NCI-H2196 treated with DMSO at 0.1 percent for 48 hours (cell line): ENCODE measurements at regions not wholly inside any gene's neighbourhood (a gene's known extent, or its start where the extent isn't known, plus 50 kb on each side); places are given as distances from the start of the nearest gene placed in this dataset.

Experiments used
- DNase-seq: peaks from one replicate; lab custom pipeline; 2025; ENCODE audit not compliant: unreplicated experiment; lab: John Stamatoyannopoulos, UW

DNA sequence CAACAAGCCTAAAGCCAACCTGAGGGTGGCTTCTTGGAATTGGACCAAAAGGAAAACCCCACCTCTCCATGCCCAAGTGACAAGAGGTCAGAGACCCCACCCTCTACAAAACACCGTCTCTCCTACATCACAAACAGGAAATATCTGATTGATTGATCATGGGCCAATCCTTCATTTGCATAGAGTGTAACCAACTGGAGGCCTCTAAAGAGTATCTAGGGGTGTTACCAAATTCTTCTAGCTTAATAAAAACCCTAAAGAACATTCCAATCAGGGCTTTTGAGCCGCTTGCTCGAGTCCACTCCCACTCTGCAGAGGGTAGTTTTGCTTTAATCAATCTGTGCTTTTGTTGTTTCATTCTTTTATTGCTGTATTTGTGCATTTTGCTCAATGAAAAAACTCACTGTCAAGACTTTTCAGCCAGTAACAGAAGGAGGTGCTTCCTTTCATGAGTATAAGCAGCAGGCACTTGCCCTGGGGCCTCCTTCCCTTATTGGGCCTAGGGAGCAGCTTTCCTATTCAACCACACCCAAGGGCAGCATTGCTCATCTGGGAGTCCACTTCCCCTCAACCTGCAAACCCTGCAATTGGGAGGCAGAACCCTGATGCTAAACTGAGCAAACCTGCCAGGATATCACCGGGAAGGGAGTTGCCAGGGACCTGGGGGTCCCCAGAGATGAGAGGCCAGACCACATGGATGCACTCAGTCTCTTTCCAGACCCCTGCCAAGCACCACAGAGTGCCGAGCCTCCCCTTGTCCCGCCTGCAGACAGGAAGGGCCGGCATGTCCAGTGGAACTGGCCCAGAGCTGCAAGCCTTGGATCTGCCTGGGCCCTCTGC lies 154.3 kb upstream of the VSTM2B start:
- no peak for DNase-seq

DNA sequence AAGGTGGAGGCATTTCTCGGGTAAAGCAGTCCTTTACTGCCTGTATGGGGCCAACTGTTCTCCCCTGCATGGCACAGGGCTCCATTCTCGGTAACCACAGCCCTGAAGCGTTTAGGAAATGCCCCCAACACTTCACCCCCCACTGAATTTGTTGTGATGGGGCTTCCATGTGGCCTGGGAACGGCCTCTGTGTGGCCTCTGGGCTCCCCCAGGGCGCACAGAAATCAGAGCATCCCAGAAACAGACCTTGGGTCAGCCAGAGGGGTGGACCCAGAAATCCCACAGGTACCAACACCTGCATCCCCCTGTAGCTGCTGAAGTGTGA lies 153.7 kb upstream of the VSTM2B start:
- DNase-seq = no peak

DNA sequence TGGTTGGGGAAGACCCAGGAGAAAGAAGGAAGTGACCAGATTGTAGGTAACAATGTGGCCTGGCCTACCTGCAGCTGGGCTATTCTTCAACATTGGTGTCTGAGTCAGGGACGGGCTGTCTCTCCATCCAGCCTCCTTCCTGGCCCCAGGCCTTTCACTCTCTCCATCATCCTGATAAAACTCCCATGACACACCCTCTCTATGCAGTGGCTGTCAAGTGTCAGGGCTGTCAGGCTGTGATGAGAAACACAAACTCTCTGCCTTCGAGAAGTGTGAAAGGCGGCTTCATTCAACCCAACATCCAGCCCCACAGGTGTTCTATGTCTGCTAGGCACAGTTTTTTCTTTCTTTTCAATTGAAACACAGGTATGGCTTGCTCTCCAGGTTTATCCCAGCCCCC lies 153.3 kb upstream of the VSTM2B start:
- no peak for DNase-seq

DNA sequence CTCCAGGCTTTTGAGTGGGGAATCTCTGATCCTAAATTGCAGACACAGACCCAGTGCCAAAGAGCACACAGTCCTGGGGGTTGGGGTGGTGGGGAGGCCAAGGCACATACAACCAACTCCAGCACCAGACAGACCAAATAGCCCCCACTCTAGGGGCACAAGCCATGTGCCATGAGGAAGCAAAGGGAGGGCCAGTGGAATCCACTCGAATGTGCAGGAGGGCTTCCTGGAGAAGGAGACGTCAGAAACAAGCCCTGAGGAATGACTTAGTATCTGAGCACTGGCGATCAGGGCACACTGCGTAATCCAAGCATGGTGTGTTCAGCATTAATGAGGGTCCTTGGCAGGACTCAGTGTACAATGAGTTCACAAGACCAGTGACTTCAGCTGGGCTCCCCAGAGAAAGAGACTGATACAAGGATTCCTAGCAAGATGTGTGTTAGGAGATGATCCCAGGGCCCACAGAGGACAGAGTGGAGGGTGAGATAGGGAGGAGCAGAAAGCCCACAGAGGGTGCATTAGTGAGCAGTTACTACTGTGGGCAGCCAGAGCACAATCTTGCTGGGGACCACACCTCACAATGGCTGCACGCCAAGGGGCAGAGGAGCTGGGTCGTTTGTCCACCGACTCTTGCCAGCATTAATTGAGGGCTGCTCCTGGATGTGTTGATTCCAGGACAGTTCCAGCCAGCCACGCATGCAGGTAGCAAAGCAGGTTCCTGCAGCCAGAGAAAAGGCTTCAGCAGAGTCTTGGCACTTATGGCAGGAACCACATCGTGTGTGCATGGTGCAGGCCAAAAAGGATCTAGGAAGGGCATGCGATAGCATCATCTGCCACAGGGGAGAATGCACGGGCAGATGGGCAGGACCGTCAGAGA lies 152.6 kb upstream of the VSTM2B start:
- DNase-seq = no peak

DNA sequence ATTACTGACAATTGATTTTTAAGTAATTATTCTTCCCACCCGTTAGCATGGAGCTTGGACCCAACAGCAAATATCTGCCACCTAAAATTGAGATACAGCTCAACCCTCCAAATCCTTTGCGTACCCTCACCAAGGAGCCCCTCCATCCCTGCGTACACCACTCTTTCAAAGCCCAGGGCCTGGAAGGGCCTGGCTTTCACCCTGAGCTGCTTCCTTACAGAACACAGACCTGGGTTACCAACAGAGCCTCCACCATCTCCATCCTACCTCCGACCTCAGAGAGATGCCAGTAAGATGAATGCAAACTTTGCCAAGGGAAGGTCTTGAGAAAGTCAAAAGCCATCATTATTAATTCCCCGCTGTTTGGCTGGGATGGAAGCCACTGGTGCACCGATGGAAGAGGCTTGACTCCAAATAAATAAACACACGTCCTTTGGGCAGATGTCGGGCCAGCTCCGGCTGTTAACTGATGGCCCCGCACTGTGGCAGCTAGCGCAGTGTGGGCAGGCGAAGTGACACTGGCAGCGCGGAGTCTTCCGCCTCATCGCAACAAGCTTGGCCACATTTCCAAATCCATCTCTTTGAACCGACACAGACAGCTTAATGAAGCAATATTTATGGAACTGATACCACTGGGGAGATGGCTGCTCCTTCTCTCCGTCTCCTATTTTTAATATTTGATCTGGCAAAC lies 150.2 kb upstream of the VSTM2B start:
- DNase-seq = no peak

DNA sequence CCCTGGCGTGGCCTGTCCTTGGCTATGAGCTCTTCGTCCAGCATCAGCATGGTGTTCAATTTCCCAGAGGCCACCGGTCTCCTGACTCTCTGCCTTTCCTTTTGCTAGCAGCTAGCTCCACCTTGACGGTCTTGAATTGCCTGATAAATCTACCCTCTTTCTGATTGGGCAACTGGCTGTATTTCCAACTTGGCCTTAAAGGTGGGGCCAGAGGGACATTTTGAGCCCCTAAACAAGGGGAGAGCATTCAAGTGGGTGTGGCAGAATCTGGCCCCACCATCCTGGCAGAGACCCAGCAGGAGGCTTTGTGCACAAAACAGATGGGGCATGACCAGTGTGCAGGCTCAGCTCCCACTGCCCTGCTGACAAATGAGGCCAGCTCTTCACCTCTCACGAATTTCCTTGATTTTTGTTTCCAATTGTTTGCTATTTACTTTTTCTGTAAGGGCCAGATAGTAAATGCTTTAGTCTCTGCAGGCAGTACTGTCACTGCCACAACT lies 148.9 kb upstream of the VSTM2B start:
- DNase-seq = no peak

DNA sequence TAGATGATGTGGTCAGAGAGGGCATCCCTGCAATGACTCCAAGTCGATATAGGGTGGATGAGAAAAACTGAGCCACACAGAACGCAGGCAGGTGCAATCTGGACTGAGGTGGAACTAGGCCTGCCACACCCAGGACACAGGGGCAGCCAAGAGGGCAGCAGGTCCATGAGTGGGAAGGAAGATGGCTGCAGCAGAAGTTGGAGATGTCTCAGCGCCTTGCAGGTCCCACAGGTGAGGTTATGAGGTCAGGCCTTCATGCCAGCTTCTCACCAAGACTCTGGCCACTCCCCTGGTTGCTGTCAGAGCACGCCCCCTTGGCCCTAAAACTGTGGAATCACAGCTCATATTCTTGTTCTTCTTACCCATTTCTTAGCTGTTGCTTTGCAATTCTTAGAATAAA lies 147.7 kb upstream of the VSTM2B start:
- DNase-seq = no peak

DNA sequence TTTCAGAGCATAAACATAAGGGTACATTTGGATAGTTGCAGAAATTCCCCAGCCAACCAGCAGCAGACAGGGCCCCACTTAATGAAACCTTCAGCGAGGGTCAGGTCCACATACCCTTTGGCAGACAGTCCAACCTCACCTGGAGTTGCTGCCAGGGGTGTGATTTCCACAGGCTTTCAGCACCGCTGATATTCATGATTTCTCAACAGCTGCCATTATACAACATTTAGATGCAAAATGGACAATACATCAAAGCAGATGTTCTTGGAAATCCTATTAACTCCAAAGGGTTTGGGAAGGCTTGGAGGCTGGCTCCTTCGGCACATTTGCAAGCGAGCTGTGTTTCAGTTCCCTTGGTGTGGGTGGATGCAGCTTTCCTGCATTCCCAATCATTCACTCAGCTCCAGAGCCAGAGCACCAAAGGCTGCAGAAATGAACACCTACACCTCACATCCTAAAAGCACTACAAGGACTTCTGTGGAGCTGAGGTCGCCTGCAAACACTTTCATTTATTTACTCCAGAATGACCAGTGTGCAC lies 147.2 kb upstream of the VSTM2B start:
- no peak for DNase-seq

DNA sequence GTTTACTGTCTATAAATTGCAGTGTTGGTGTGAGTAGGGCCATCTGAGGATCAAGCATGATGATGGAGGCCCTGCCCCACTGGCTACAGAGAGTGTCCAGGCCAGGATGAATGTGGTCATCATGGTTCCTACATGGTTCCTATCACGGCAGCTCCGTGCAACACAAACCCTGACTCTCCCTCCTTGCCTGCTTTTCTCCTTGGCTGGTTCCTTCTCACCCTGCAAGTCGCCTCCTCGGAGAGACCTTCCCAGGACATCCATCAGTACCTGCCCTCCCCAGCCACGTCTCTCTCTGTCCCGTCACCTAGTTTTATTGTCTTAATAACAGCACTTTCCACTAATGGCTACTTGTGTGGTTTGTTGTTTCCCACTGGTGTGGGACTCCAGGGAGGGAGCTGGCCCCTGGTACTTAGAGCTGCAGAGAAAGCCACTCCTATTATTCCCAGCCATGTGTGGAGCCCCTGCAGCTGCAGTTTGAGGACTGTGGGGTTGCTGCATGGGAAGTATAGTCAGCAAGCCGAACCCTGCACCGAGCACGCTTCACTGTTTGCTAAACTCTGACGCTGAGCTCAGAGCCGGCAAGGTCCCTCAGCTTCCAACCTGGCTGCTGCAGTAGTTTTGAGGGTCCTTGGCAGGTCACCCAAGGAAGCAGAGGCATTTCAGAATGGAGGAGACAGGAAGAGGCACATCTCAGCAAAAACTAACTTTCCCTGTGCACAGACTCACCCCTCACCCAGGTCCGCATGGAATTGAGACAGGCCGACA lies 146.4 kb upstream of the VSTM2B start:
- DNase-seq = no peak

DNA sequence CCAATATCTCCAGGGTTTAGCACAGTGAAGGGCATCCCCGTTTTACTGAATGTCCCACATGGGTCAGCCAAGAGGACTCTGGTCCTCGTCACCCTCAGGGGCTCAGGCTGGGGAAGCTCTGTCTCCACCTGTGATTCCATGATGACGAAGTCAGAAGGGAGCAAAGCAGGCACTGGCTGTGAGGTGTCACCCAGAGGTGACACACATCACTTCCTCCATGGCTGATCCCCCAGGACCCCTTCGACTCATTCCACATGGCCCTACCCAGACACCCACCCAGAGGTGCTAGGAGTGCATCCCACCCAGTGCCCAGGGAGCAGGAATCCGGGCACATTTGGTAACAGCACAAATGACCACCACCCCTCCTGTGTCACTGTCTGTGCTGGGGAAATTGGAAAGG lies 145.2 kb upstream of the VSTM2B start:
- DNase-seq = no peak

DNA sequence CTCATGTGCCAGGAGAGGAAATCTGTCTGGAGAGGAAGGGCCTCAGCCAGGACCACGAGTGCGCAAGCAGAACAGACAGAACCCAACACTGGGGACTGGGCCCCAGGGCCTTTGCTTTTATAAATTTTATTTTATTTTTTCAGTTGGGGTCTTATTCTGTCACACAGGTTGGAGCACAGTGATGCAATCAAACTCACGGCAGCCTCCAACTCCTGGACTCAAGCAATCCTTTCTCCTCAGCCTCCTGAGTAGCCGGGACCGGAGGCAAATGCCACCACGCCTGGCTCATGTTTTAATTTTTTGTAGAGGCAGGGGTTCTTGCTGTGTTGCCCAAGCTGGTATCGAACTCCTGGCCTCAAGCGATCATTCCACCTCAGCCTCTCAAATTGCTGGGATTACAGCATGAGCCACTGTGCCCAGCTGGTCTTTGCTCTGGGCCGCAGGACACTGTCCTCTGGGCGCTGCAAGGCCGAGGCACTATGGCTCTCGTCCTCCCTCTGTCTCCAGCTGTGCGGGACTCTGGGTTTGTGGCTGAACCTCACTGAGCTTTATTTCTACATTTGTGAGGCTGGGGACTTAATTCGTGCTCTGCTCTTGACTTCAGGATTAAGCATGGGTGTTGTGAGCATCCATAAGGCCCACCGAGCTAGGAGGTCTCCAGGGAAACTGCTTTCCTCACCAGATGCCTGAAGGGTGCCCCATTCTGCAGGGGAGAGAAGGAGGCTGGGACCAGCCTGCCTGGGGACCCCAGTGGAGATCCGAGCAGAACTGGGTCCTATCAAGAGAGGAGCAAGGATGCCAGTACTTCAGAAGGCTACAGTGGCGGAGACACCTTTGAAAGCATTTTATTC lies 144.2 kb upstream of the VSTM2B start:
- DNase-seq = no peak

DNA sequence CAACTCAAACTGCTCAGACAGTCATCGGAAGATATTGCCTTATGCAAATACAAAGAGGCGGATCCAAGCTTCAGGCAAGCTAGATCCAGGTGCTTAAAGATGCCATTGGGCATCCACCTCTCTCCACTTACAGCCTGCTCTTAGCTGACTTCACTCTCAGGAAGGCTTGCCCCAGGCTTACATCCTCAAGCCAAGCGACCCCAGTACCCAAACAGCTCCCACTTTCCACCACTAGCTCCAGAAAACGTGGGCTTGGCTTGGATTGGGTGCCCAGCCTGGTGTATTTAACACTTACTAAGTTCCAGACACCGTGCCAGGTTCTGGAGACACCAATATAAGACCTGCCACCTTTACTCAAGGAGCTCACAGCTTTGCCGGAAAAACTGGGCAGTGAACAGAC lies 142.1 kb upstream of the VSTM2B start:
- no peak for DNase-seq

DNA sequence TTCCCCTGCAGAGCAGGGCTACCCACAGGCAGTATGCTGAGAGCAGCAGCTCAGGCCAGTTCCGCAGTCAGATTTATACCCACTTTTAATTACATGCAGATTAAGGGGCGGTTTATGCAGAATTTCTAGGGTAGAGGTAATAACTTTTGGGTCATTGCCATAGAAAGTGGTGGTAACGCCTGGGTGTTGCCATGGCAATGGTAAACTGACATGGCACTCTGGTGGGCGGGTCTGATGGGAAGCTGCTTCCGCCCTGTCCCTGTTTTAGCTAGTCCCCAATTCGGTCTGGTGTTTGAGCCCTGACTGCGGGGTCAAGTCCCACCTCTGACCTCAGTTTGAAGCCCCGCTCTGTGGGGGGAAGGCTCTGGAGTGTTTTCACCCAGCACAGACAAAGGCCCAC lies 141.1 kb upstream of the VSTM2B start:
- no peak for DNase-seq

DNA sequence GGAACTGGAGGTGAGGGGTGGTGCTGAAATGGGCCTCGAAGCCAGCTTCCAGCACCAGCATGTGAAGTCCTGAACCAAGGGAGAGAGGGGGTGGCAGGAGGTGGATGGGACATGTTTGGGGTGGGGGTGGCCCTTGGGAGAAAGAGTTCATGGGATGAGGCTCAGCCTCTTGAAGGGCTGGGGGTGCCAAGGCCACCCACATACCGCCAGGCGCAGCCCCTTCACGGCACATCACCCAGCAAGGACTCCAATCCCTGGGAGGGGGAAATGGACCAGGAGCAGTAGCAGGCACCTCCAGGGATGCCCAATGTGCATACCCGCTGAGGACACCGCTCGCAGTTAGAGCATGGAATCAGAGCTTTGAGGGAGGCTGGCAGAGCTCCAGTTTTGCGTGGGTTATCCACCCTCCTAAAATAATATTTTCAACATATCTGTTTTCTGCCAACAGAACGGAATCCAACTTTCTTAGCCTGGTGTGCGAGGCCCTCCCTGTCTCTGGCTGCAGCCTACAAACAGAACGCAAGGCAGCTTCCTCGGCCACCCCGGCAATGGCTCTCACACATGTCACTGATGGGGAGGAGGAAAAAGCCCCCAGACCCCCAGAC lies 140.5 kb upstream of the VSTM2B start:
- no peak for DNase-seq

DNA sequence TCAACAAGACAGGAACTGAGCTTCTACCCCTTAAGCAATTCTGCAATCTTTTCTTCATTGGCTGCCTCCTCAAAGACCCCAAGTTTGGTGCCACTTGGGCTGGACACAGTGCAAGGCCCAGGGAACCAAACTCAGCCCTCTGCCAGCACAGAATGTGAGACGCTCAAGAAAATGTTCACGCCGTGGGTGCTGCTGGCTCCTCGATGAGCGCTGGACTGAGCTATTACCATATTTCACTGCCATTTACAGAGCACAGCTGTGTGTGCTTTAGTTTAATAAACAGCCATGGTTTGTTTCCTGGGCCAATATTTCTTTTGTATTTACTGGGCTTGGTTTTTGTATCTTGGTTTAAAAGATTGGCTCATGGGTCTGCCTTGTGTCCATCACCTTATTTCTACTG lies 138.8 kb upstream of the VSTM2B start:
- no peak for DNase-seq

DNA sequence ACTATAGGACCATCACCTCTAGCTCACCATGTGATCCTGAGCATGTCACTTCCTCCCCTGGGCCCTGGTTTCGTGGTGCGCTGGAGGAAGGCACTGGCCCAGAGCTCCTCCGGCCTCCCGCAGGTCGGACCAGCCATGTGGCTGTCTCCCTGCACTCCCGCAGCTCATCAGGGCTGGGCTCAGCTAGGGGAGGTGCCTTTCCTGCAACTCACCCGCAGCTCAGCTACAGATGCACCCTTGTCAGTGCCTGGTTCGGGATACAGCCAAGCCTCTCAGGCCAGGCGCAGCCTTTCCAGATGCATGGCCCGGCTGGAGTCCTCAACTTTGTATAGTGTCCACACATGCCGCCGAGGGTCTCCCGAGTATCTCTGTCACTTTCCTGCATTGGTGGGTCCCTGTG lies 138.2 kb upstream of the VSTM2B start:
- no peak for DNase-seq

DNA sequence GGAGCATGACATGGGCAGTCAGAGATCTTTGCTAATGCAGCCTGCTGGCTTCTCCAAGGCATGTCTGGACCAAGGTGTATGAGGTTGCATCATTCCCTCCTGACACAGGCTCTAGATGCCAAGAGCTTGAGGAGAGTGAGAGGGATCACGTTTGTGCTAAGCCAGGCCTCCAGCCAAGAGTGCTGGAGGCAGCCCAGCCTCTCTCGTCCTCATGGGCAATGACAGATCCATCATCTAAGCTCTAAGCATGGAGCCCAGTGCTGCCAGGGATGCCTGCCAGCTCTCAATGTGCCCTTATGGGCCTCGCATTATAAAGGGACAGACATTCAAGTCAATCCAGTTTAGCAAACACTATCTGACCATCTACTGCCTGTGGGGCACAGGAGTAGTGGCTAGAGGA lies 136.3 kb upstream of the VSTM2B start:
- DNase-seq = no peak

DNA sequence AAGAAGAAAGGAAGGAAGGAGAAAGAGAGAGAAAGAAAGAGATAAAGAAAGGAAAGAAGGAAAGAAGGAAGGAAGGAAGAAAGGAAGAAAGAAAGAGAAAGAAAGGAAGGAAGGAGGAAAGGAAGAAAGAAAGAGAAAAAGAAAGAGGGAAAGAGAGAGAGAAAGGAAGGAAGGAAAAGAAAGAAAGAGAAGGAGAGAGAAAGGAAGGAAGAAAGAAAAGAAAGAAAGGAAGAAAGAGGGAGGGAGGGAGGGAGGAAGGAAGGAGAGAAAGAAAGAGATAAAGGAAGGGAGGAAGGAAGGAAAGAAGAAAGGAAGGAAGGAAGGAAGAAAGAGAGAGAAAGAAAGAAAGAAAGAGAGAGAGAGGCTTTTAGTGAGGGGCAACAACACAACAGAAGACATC lies 135.1 kb upstream of the VSTM2B start:
- DNase-seq = no peak

DNA sequence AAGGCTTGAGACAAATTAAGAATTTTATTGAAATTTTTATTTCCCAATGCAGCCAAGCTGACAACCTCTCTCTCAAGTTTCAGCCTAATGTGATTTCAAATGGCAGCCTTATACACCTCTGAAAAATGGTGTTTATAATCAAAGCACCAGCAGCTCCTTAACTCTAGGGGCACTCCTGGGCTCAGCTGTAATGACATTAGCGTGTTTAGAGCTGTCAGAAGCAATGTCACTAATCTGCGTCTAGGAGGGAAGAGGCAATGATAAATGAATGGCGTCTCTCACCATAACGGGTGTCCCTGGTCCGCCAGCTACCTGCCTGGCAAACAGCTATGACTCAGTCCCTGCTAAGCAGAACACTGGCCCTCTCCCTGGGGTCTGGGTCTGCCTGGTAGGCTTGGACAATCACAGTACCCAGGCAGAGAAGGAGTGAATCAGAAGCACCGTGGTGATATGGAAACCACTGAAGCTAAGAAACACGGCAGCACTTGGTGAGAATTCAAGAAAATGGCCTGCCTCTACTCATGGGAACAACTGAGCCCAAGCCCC lies 131.8 kb upstream of the VSTM2B start:
- no peak for DNase-seq
